ENCODE measurements at regions not wholly inside any gene's neighbourhood (a gene's known extent, or its start where the extent isn't known, plus 50 kb on each side); places are given as distances from the start of the nearest gene placed in this dataset.
A peak's percentile ranks its signal among the peaks of the same experiment; 100 is the strongest.

GRCh38 chr5:61767231-61768080, 435.4 kb downstream of the ZSWIM6 start:
- TF ChIP-seq, protein P1, sequence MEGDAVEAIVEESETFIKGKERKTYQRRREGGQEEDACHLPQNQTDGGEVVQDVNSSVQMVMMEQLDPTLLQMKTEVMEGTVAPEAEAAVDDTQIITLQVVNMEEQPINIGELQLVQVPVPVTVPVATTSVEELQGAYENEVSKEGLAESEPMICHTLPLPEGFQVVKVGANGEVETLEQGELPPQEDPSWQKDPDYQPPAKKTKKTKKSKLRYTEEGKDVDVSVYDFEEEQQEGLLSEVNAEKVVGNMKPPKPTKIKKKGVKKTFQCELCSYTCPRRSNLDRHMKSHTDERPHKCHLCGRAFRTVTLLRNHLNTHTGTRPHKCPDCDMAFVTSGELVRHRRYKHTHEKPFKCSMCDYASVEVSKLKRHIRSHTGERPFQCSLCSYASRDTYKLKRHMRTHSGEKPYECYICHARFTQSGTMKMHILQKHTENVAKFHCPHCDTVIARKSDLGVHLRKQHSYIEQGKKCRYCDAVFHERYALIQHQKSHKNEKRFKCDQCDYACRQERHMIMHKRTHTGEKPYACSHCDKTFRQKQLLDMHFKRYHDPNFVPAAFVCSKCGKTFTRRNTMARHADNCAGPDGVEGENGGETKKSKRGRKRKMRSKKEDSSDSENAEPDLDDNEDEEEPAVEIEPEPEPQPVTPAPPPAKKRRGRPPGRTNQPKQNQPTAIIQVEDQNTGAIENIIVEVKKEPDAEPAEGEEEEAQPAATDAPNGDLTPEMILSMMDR (IDR thresholded peaks at IDR 0.05; ENCODE audit: unreplicated experiment): no peak
- H3K27me3 Mint-ChIP-seq: peaks cover 28% of the 10 kb centered on the region
- H3K4me1 Mint-ChIP-seq (ENCODE audit: low read depth): no peaks in the 10 kb centered on the region

DNA sequence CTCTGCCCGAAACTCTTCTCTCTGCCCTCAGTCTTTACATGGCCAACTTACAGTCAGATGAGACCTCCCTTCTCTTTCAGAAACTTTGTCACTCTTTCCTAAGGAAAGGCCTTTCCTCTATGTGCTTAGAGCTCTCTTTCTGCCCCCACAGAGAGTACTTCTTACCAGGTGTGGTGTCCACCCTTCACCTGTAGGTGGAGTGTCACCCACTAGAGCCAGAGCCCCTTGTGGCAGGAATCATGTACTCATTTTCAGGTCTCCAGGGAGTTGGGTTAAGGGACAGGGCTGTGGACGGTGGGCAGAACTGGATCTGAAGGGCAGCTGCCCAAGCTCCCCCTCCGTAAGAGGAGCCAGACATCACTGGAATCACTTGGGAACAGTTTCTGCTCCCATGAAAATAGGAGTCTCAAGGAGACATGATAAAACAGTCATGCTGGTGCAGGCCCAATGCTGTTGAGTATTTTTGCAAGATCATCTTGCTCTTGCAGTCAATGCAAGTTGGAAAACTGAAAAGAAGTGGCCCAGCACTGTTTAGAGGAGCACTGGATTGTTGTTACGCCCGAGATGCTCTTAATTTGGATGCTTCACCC, 436.7 kb downstream of the ZSWIM6 start:
- Mint-ChIP-seq H3K27ac (no peak overlapping the region), H3K4me3 (ENCODE audit: low read depth) (no peak overlapping the region), H3K27me3 (peaks cover 30% of the 10 kb centered on the region), H3K9me3 (ENCODE audit: low read depth) (no peaks in the 10 kb centered on the region), H3K4me1 (ENCODE audit: low read depth) (no peaks in the 10 kb centered on the region), H3K36me3 (ENCODE audit: insufficient read depth) (no peaks in the 10 kb centered on the region)
- TF ChIP-seq, protein P1 (IDR thresholded peaks at IDR 0.05; ENCODE audit: unreplicated experiment): peak; percentile 85
- DNase-seq (ENCODE audit: low spot score, unreplicated experiment): peak; percentile 20

More at GRCh38 chr5:61767231-61768080, 435.4 kb downstream of the ZSWIM6 start:
- no peaks in the 10 kb centered on the region for H3K36me3 Mint-ChIP-seq (ENCODE audit: insufficient read depth)
- H3K27ac Mint-ChIP-seq: no peak overlapping the region
- H3K4me3 Mint-ChIP-seq (ENCODE audit: low read depth): no peak overlapping the region
- no peak for DNase-seq (ENCODE audit: low spot score, unreplicated experiment)
- H3K9me3 Mint-ChIP-seq (ENCODE audit: low read depth): no peaks in the 10 kb centered on the region

DNA sequence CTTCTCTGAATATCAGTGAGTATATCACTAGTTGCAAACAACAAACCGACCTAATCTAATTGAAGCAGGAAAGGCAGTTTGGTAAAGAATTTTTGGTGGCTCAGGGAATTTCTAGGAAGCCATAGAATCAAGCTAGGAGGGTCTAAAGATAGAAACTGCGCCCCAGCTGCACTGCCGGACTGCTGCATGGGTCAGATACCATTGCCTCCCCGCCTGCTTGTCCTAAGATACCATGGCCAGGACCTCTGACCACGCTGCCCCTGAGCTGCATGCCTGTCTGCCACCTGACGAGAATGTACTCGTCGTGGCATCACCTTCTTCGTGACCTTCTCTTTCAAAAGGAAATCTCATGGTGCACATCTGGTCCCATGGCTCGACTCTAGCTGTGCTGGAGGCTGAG, 439.0 kb downstream of the ZSWIM6 start:
- Mint-ChIP-seq H3K27me3 (peaks cover 30% of the 10 kb centered on the region), H3K9me3 (ENCODE audit: low read depth) (no peaks in the 10 kb centered on the region), H3K27ac (no peak overlapping the region), H3K4me1 (ENCODE audit: low read depth) (no peaks in the 10 kb centered on the region), H3K36me3 (ENCODE audit: insufficient read depth) (no peaks in the 10 kb centered on the region), H3K4me3 (ENCODE audit: low read depth) (no peak overlapping the region)
- no peak for DNase-seq (ENCODE audit: low spot score, unreplicated experiment)
- TF ChIP-seq, protein P1 (IDR thresholded peaks at IDR 0.05; ENCODE audit: unreplicated experiment): no peak

DNA sequence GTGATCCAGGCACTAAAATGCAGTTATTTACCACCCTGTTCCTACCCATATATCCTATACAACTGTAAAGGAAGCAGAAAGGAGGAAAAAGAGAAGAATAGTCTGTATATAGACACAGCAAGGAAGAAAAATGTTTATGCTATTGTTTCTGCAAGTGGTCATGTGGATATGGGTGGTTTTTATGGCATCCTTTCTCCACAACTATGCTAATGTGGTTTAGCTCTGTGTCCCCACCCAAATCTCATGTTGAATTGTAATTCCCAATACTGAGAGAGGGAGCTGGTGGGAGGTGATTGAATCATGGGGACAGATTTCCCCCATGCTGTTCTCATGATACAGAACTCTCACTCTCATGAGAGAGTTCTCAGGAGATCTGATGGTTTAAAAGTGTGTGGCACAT, 439.8 kb downstream of the ZSWIM6 start:
- TF ChIP-seq, protein P1 (IDR thresholded peaks at IDR 0.05; ENCODE audit: unreplicated experiment): no peak
- H3K9me3 Mint-ChIP-seq (ENCODE audit: low read depth): no peaks in the 10 kb centered on the region
- no peak overlapping the region for H3K4me3 Mint-ChIP-seq (ENCODE audit: low read depth)
- no peaks in the 10 kb centered on the region for H3K4me1 Mint-ChIP-seq (ENCODE audit: low read depth)
- peaks cover 30% of the 10 kb centered on the region for H3K27me3 Mint-ChIP-seq
- H3K27ac Mint-ChIP-seq: no peak overlapping the region
- DNase-seq (ENCODE audit: low spot score, unreplicated experiment): no peak
- H3K36me3 Mint-ChIP-seq (ENCODE audit: insufficient read depth): no peaks in the 10 kb centered on the region

DNA sequence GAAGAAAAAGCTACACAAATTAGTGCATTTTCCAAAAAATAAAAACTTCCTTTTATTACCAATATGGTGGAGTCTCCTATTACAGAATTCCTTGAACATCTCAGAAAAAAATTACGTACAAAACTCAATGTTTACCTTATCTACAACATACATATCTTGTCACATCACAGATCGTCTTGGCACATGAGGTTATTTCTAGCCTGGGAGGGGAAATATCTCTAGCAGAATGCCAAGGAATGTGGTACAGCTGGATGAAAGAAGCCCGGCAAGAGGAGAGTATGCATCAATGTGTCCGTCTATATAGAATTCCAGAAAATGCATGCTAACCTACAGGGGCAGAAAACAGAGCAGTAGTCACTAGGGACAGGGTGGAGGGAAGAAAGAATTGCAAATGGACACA, 443.8 kb downstream of the ZSWIM6 start:
- no peak overlapping the region for H3K27ac Mint-ChIP-seq
- H3K9me3 Mint-ChIP-seq (ENCODE audit: low read depth): no peaks in the 10 kb centered on the region
- no peak overlapping the region for H3K4me3 Mint-ChIP-seq (ENCODE audit: low read depth)
- TF ChIP-seq, protein P1 (IDR thresholded peaks at IDR 0.05; ENCODE audit: unreplicated experiment): no peak
- H3K27me3 Mint-ChIP-seq: peaks cover 27% of the 10 kb centered on the region
- H3K4me1 Mint-ChIP-seq (ENCODE audit: low read depth): no peaks in the 10 kb centered on the region
- no peak for DNase-seq (ENCODE audit: low spot score, unreplicated experiment)
- H3K36me3 Mint-ChIP-seq (ENCODE audit: insufficient read depth): no peaks in the 10 kb centered on the region
